HCT116 (cell line): ENCODE measurements at regions not wholly inside any gene's neighbourhood (a gene's known extent, or its start where the extent isn't known, plus 50 kb on each side); places are given as distances from the start of the nearest gene placed in this dataset.

Experiments
- CEBPB ChIP-seq: IDR thresholded peaks from 2 replicates; pipeline ENCODE4 v1.6.1; 2012; ENCODE audit warnings: low read depth
- EZH2 ChIP-seq: fragments of 200-600 bp; sonication (generic); IDR thresholded peaks from 2 replicates; pipeline ENCODE4 v1.6.1; 2017; ENCODE audit warnings: antibody characterized with exemption, mixed run types
- EZH2phosphoT487 ChIP-seq: fragments of 200-600 bp; IDR thresholded peaks from 2 replicates; pipeline ENCODE4 v1.6.1; 2018; ENCODE audit warnings: antibody characterized with exemption, borderline replicate concordance
- FOSL1 ChIP-seq: IDR thresholded peaks from 2 replicates; pipeline ENCODE4 v1.6.1; 2012; ENCODE audit warnings: low read depth
- MAX ChIP-seq: IDR thresholded peaks from 2 replicates; pipeline ENCODE4 v1.6.1; 2012
- POLR2AphosphoS5 ChIP-seq: IDR thresholded peaks from 2 replicates; pipeline ENCODE4 v1.6.1; 2011; ENCODE audit warnings: mild to moderate bottlenecking, low read depth, low read length, moderate library complexity
- REST ChIP-seq: IDR thresholded peaks from 2 replicates; pipeline ENCODE4 v1.6.1; 2012; ENCODE audit warnings: low read depth
- SRF ChIP-seq: IDR thresholded peaks from 2 replicates; pipeline ENCODE4 v1.6.1; 2012; ENCODE audit warnings: low read depth
- YY1 ChIP-seq: IDR thresholded peaks from 2 replicates; pipeline ENCODE4 v1.6.1; 2011; ENCODE audit warnings: low read length, low read depth, moderate library complexity, mild to moderate bottlenecking; ENCODE audit not compliant: insufficient replicate concordance; ENCODE audit errors: extremely low read depth
- ZBTB33 ChIP-seq: IDR thresholded peaks from 2 replicates; pipeline ENCODE4 v1.6.1; 2011; ENCODE audit warnings: mild to moderate bottlenecking, low read length, moderate library complexity; ENCODE audit not compliant: insufficient replicate concordance; ENCODE audit errors: extremely low read depth
- ZFX ChIP-seq: fragments of 450-650 bp; IDR thresholded peaks from 2 replicates; pipeline ENCODE4 v1.6.1; 2017

GRCh38 chr9:113737517-113738271 is 138.4 kb upstream of the ZNF618 start (continued):
- TF ChIP-seq ZBTB33 (no peak), FOSL1 (no peak), REST (no peak), ZFX (no peak), MAX (no peak), EZH2phosphoT487 (no peak), EZH2 (no peak), CEBPB (no peak), YY1 (no peak), SRF (no peak), POLR2AphosphoS5 (no peak)
- TF ChIP-seq, all 23 proteins: peak for 3
